Hepatocyte (in vitro differentiated cells): ENCODE measurements at regions not wholly inside any gene's neighbourhood (a gene's known extent, or its start where the extent isn't known, plus 50 kb on each side); places are given as distances from the start of the nearest gene placed in this dataset.
A peak's percentile ranks its signal among the peaks of the same experiment; 100 is the strongest.

Experiments
- DNase-seq: peaks from one replicate; pipeline ENCODE4 v3.0.0-alpha.2; 2016; ENCODE audit warnings: low spot score
- H2AFZ ChIP-seq: fragments of 200-600 bp; sonication (generic); 2 replicates; pipeline ENCODE4 v1.6.0; 2016; ENCODE audit warnings: antibody characterized with exemption, mild to moderate bottlenecking
- H3K27ac ChIP-seq: fragments of 200-600 bp; sonication (generic); 2 replicates; pipeline ENCODE4 v1.5.1; 2016; ENCODE audit warnings: mild to moderate bottlenecking
- H3K27me3 ChIP-seq: fragments of 200-600 bp; sonication (generic); 2 replicates; pipeline ENCODE4 v1.6.1; 2016
- H3K36me3 ChIP-seq: fragments of 200-600 bp; sonication (generic); replicated peaks from 2 replicates; pipeline ENCODE4 v1.5.1; 2016; ENCODE audit warnings: low read depth; ENCODE audit not compliant: insufficient read depth
- H3K4me1 ChIP-seq: fragments of 200-600 bp; sonication (generic); 2 replicates; pipeline ENCODE4 v1.5.1; 2016; ENCODE audit warnings: mild to moderate bottlenecking, moderate library complexity; ENCODE audit not compliant: insufficient read depth
- H3K4me2 ChIP-seq: fragments of 200-600 bp; sonication (generic); 2 replicates; pipeline ENCODE4 v1.6.0; 2016
- H3K4me3 ChIP-seq: fragments of 200-600 bp; sonication (generic); 2 replicates; pipeline ENCODE4 v1.5.1; 2016; ENCODE audit warnings: mild to moderate bottlenecking
- H3K79me2 ChIP-seq: fragments of 200-600 bp; sonication (generic); 2 replicates; pipeline ENCODE4 v1.6.0; 2017; ENCODE audit warnings: mild to moderate bottlenecking
- H3K9me2 ChIP-seq: fragments of 200-600 bp; sonication (generic); replicated peaks from 2 replicates; pipeline ENCODE4 v1.6.0; 2017; ENCODE audit warnings: mild to moderate bottlenecking; ENCODE audit not compliant: insufficient read depth
- H3K9me3 ChIP-seq: fragments of 200-600 bp; sonication (generic); 2 replicates; pipeline ENCODE4 v1.5.1; 2016; ENCODE audit warnings: low read depth, mild to moderate bottlenecking
- H4K20me1 ChIP-seq: fragments of 200-600 bp; sonication (generic); 2 replicates; pipeline ENCODE4 v1.6.0; 2016; ENCODE audit warnings: mild to moderate bottlenecking; ENCODE audit not compliant: insufficient read depth, poor library complexity, severe bottlenecking
- CTCF ChIP-seq: fragments of 200-600 bp; sonication (generic); IDR thresholded peaks from 2 replicates; pipeline ENCODE4 v1.5.1; 2016; ENCODE audit warnings: antibody characterized with exemption, mild to moderate bottlenecking; ENCODE audit not compliant: poor library complexity
- EZH2 ChIP-seq: fragments of 200-600 bp; sonication (generic); IDR thresholded peaks from 2 replicates; pipeline ENCODE4 v1.6.1; 2016; ENCODE audit warnings: antibody characterized with exemption, mild to moderate bottlenecking, borderline replicate concordance
- EZH2phosphoT487 ChIP-seq: fragments of 200-600 bp; sonication (generic); IDR thresholded peaks from one replicate; pipeline ENCODE4 v1.6.1; 2018; ENCODE audit warnings: antibody characterized with exemption, mild to moderate bottlenecking, low read depth, moderate library complexity; ENCODE audit not compliant: unreplicated experiment, severe bottlenecking
- WGBS: methylation state at CpG from one replicate; pipeline ENCODE4 v1.1.6; 2016; ENCODE audit warnings: low lambda C conversion rate; ENCODE audit errors: missing lambda C conversion rate; 5-methylcytosine and 5-hydroxymethylcytosine counted together

- no peak overlapping the region for H2AFZ ChIP-seq
- no peaks in the 10 kb centered on the region for H3K9me3 ChIP-seq
- no peak overlapping the region for H3K27ac ChIP-seq
- 100% methylated on average over 1 of the region's 1 CpG for WGBS
- DNase-seq: no peak
- no peak overlapping the region for H3K4me2 ChIP-seq
- H4K20me1 ChIP-seq: no peaks in the 10 kb centered on the region
- H3K79me2 ChIP-seq: no peaks in the 10 kb centered on the region
- H3K9me2 ChIP-seq: no peaks in the 10 kb centered on the region
- TF ChIP-seq EZH2phosphoT487 (no peak), EZH2 (no peak), CTCF (no peak)
- H3K36me3 ChIP-seq: no peaks in the 10 kb centered on the region
- no peak overlapping the region for H3K4me3 ChIP-seq
- no peaks in the 10 kb centered on the region for H3K27me3 ChIP-seq
- peaks cover 6% of the 10 kb centered on the region for H3K4me1 ChIP-seq
These were observed 364.7 kb upstream of the DYNLRB2 start for GRCh38 chr16:80176114-80176513.

DNA sequence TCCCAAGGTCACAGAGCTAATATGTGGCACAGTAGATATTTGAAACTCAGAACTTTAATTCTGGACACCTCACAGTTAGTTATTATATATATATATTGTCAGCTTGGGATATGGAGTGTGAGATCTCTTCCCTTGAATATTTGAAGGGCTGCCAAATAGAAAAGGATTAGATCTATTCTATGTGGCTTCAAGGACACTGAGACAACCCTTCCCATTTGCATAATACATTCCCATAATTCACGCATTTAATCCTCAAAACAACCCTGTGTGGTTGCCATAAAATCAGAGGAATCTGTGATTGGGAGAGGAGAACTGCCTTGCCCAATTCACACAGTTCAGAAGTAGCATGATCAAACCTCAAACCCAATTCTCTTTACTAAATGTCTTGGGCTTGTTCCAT is 365.8 kb upstream of the DYNLRB2 start:
- peaks cover 6% of the 10 kb centered on the region for H3K4me1 ChIP-seq
- TF ChIP-seq EZH2phosphoT487: no peak
- TF ChIP-seq CTCF: no peak
- no peak for TF ChIP-seq EZH2
- no peak overlapping the region for H3K4me3 ChIP-seq
- no peak for DNase-seq
- no peaks in the 10 kb centered on the region for H3K27me3 ChIP-seq
- no peaks in the 10 kb centered on the region for H3K9me3 ChIP-seq
- no peaks in the 10 kb centered on the region for H3K79me2 ChIP-seq
- H2AFZ ChIP-seq: no peak overlapping the region
- H3K27ac ChIP-seq: no peak overlapping the region
- H3K4me2 ChIP-seq: no peak overlapping the region
- no peaks in the 10 kb centered on the region for H3K36me3 ChIP-seq
- H3K9me2 ChIP-seq: no peaks in the 10 kb centered on the region
- H4K20me1 ChIP-seq: no peaks in the 10 kb centered on the region
- 81% methylated on average over 1 of the region's 1 CpG for WGBS

DNA sequence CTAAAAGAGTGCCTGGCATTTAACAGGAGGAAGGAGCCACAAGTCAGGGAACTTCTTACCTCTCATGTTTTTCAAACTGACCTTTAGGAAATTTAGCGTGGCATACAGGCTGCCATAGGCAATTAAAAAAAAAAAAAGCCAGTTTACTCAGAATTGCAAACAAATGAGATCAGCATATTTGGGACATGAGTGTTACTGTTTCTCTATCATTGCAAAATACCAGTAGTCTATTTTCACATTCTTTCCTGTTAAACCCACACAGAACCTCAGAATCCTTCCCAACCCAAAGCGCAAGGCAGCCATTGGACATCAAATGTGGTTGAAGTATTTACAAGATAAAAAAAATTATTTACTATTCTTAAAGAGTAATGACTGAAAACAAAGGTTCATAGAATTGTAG is 366.4 kb upstream of the DYNLRB2 start:
- DNase-seq: peak; percentile 15
- H3K27me3 ChIP-seq: no peaks in the 10 kb centered on the region
- H4K20me1 ChIP-seq: no peaks in the 10 kb centered on the region
- no peaks in the 10 kb centered on the region for H3K9me2 ChIP-seq
- no peaks in the 10 kb centered on the region for H3K9me3 ChIP-seq
- H3K4me3 ChIP-seq: no peak overlapping the region
- H3K4me1 ChIP-seq: peaks cover 6% of the 10 kb centered on the region
- H3K36me3 ChIP-seq: no peaks in the 10 kb centered on the region
- TF ChIP-seq CTCF (no peak), EZH2phosphoT487 (no peak), EZH2 (no peak)
- no peak overlapping the region for H2AFZ ChIP-seq
- 77% methylated on average over 2 of the region's 2 CpGs for WGBS
- H3K27ac ChIP-seq: peak overlapping the region; percentile 52
- no peaks in the 10 kb centered on the region for H3K79me2 ChIP-seq
- H3K4me2 ChIP-seq: no peak overlapping the region

- no peaks in the 10 kb centered on the region for H3K27me3 ChIP-seq
- H3K4me2 ChIP-seq: no peak overlapping the region
- TF ChIP-seq CTCF (no peak), EZH2 (no peak), EZH2phosphoT487 (no peak)
- WGBS: 74% methylated on average over 4 of the region's 4 CpGs
- no peaks in the 10 kb centered on the region for H4K20me1 ChIP-seq
- no peaks in the 10 kb centered on the region for H3K36me3 ChIP-seq
- H3K4me1 ChIP-seq: peaks cover 6% of the 10 kb centered on the region
- H3K9me2 ChIP-seq: no peaks in the 10 kb centered on the region
- DNase-seq: no peak
- no peak overlapping the region for H3K27ac ChIP-seq
- no peak overlapping the region for H2AFZ ChIP-seq
- H3K4me3 ChIP-seq: no peak overlapping the region
- no peaks in the 10 kb centered on the region for H3K9me3 ChIP-seq
- H3K79me2 ChIP-seq: no peaks in the 10 kb centered on the region
These were observed 369.0 kb upstream of the DYNLRB2 start for GRCh38 chr16:80171746-80172145.
